OCI-M1 (cell line): ENCODE measurements at regions not wholly inside any gene's neighbourhood (a gene's known extent, or its start where the extent isn't known, plus 50 kb on each side); places are given as distances from the start of the nearest gene placed in this dataset.
"Not testable (repeated sequence)": the region's sequence is repeated elsewhere in the genome, so short reads cannot be mapped to it uniquely, and the experiment has no call there.

ENCODE experiments used
- DNase-seq: peaks from one replicate; lab custom pipeline; 2025; lab: John Stamatoyannopoulos, UW

- DNase-seq: no peak
These were observed 730.3 kb downstream of the ZNF385D start for GRCh38 chr3:21020681-21021080.

GRCh38 chr3:21020043-21020442 lies 731.0 kb downstream of the ZNF385D start:
- DNase-seq: no peak

GRCh38 chr3:21017115-21017852 lies 733.7 kb downstream of the ZNF385D start:
- DNase-seq: peak; percentile 15

- peak; percentile 12 for DNase-seq
These were observed 737.4 kb downstream of the ZNF385D start for GRCh38 chr3:21013566-21013965.

- no peak for DNase-seq
These were observed 751.3 kb downstream of the ZNF385D start for GRCh38 chr3:20999661-21000060.

GRCh38 chr3:20997183-20997582 lies 753.8 kb downstream of the ZNF385D start:
- DNase-seq: no peak

GRCh38 chr3:20990896-20991295 lies 760.1 kb downstream of the ZNF385D start:
- DNase-seq: no peak

- not testable (repeated sequence) for DNase-seq
These were observed 761.4 kb downstream of the ZNF385D start for GRCh38 chr3:20989653-20990052.

- no peak for DNase-seq
These were observed 766.3 kb downstream of the ZNF385D start for GRCh38 chr3:20984594-20985205.

- no peak for DNase-seq
These were observed 775.8 kb downstream of the ZNF385D start for GRCh38 chr3:20975188-20975651.

GRCh38 chr3:20974396-20974795 lies 776.6 kb downstream of the ZNF385D start:
- no peak for DNase-seq

- not testable (repeated sequence) for DNase-seq
These were observed 780.2 kb downstream of the ZNF385D start for GRCh38 chr3:20970807-20971206.

GRCh38 chr3:20967485-20967884 lies 781.5 kb upstream of the SGO1 start:
- not testable (repeated sequence) for DNase-seq

GRCh38 chr3:20958161-20958560 lies 772.2 kb upstream of the SGO1 start:
- no peak for DNase-seq

GRCh38 chr3:20945892-20946291 lies 759.9 kb upstream of the SGO1 start:
- DNase-seq: no peak

- DNase-seq: no peak
These were observed 749.8 kb upstream of the SGO1 start for GRCh38 chr3:20935791-20936190.

- DNase-seq: no peak
These were observed 745.8 kb upstream of the SGO1 start for GRCh38 chr3:20931834-20932233.

GRCh38 chr3:20930034-20930433 lies 744.0 kb upstream of the SGO1 start:
- peak; percentile 81 for DNase-seq

- no peak for DNase-seq
These were observed 738.8 kb upstream of the SGO1 start for GRCh38 chr3:20924646-20925385.

GRCh38 chr3:20921112-20921511 lies 735.1 kb upstream of the SGO1 start:
- DNase-seq: not testable (repeated sequence)

GRCh38 chr3:20916951-20917606 lies 731.1 kb upstream of the SGO1 start:
- no peak for DNase-seq

GRCh38 chr3:20914310-20914709 lies 728.3 kb upstream of the SGO1 start:
- DNase-seq: no peak
